HG03460 (cell line): ENCODE measurements at regions not wholly inside any gene's neighbourhood (a gene's known extent, or its start where the extent isn't known, plus 50 kb on each side); places are given as distances from the start of the nearest gene placed in this dataset.
"Not testable (repeated sequence)": the region's sequence is repeated elsewhere in the genome, so short reads cannot be mapped to it uniquely, and the experiment has no call there.

ENCODE experiments used
- ATAC-seq: cut with Tn5 transposase; IDR thresholded peaks from one replicate; pipeline ENCODE4 v1.9.1; 2021; ENCODE audit not compliant: unreplicated experiment

DNA sequence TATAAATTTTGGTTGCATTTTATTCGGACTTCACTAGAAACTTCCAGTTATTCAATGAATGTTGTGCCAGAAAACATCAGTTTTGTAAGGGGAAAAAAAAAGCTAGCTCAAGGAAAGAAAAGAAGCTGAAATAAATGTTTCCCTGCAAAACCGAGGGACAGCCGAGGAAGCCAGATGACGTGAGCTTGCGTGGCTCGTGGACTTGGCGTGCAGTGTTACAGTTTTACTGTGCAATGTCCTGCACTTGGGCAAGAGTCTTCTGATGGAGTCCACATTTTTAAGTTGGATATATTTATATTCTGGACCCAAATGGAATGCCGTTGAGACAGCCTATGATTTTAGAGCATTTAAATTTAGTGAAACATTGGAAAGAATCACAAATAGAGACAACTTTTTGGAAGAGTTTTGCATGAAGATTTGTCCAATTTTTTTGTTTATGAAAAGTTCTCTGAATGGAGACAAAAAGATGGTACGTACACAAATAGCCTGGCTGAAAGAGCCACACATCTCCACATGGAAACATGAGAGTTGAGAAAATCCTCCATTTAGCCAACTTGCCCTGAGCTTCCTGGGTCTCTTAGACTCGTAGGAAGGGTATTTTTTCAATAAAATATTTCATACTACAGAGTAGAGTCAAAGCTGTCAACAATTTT, 210.5 kb downstream of the BANP start:
- ATAC-seq, result not testable (repeated sequence)

DNA sequence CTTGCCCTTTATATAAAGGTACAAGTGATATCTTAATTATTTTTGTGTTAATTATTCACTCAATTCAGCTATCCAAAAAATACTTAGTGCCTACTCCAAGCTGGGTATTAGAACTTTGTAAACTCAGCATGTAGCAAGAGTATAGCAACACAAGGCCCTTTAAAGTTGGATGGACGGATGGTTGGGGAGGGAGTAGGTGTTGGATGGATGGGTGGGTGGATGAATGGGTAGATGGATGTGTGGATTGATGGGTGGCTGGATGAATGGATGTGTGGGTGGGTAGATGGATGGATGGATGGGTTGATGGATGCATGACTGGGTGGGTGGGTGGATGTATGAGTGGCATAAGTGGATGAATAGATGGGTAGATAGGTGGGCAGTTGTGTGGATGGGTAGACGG, 211.5 kb downstream of the BANP start:
- ATAC-seq, result not testable (repeated sequence)

DNA sequence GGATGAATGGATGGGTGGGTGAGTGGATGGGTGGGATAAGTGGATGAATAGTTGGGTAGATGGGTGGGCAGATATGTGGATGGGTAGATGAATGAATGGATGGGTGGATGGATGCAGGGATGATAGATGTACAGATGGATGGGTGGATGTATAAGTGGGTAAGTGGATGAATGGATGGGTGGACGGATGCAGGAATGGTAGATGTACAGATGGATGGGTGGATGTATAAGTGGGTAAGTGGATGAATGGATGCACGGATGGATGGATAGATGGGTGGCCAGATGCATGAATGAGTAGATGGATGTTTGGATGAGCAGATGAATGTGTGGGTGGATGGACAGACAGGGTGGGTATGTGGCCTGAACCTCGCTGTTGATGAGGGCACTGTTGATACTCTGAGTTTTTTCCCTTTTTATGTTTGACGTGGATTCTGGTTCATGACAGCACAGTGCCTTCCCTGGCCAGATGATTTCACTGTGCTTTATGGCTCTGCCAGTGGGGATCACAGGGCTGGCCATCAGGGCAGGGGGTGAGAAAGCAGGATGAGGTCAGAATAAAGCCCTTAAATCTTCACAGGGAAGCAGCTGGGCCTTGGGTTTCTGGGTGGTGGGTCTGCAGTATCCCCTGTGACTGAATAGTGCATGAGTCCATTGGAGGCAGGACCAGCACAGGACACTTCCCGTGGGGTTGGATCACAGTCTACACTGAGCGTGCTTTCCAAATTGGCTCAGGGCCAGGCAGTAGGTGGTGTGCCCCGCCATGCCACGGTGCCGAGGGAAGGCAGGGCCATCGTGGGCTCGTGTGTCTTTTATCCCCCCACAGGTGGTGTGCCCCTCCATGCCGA, 213.2 kb downstream of the BANP start:
- ATAC-seq, result not testable (repeated sequence)

DNA sequence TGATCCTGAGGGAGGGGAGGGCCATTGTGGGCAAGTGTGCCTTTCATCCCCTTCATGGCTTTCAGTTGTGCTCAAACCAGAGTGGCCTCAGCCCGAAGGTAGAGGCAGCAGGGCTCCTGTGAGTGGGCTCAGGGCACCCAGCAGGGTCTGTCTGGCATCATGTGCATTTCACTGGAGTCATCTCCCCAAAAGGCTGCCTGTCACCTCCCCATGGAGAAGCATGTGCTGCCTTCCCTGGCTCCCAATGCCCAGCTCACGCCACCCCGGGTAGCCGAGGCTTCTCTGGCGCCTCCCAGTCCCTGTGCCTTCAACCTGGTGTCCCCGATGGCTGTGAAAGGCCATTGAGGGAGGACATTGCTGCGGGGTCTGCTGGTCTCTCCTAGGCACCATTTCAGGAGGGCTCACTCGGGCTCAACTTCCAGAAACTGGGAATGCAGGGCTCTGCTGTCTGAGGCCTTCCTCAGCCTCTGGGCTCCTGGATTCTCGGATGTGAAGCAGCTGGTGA, 213.9 kb downstream of the BANP start:
- ATAC-seq, result not testable (repeated sequence)

DNA sequence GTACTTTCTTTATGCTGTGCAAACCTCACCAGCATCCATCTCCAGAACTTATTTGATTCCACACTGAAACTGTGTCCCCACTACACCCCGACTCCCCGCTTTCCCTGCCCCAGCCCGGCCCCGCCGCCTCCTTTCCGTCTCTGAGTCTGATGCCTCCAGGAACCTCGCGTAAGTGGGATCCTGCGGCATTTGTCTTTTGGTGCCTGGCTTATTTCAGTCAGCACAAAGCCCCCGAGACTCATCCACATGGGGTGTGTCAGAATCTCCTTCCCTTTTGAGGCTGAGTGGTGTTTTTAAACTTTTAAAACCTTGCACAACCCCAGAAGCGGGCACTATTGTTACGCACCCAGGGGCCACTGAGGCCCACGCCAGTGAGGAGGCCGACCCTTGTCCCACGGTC, 214.4 kb downstream of the BANP start:
- not testable (repeated sequence) for ATAC-seq

DNA sequence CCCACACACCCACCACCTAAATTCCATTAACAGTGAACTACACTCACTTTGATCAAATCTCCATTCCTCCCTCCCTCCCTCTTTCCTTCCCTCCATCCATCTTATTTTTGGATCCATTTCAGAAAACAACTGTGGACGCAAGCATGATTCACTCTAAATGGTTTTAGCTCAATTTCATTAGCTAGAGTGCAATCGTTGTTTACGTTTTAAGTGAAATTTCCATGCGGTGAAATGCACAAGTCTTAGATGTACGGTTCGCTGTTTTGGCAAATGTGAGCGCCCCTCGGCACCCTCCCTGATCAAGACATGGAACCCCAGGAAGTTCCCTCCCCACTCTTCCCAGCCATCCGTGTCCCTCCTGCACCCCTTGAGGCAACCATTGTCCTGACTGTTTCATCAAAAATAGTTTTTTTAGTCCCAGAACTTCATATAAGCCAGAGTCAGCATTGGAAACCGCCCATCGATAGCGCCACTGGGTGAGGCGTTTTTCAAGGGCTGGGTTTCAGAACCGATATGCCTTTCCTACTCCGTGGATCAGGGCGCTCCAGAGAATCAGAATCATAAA, 215.1 kb downstream of the BANP start:
- ATAC-seq, result not testable (repeated sequence)

DNA sequence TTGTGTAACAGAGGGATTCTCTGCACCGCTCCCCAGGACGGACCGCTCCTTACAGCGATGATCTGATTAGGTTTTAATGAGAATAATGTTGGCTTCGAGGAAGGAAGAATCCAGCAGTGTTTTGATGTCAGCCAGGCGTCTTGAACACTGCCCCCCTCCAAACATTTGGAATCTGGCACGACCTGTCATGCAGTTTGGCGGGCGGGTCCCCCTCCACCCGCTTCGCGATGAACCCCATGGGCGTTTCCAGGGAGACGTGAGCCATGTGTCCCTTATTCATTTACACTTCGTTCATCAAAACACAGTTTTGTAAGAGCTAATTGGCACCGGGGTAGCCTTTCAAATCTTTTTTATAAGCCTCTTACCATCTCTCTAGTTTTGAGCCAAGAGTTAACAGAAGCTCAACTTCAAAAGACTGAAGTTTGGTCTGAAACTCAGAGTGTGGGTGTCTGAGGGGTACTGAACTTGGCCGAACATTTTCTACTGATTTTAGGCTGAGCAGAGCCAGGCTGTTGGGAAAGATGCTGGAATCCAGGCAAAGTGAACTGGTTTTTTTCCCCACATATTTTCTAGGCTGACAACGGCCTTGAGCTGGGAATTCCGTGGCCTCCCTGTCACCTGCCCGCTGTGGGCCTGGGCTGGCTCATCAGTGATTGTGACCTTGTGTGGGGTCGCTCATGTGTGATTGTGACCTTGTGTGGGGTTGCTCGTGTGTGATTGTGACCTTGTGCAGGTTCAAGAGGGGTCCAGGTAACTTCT, 214.8 kb upstream of the ZNF469 start:
- ATAC-seq, result not testable (repeated sequence)

DNA sequence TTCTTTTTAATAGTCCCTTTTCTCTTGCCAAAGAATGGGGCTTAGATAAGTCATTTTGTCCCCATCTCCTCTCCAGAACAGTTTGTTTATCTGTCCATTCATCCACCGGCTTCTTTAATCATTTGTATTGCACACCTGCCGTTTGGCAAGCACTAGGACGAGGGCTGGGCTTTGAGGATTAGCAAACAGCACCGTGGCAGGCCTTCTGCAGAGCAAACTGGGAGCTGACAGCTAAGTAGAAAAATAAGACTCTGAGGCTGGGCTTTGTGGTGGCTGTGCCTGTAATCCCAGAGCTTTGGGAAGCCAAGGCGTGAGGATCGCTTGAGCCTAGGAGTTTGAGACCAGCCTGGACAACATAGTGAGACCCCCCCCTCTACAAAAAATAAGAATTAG, 214.2 kb upstream of the ZNF469 start:
- ATAC-seq, result not testable (repeated sequence)

DNA sequence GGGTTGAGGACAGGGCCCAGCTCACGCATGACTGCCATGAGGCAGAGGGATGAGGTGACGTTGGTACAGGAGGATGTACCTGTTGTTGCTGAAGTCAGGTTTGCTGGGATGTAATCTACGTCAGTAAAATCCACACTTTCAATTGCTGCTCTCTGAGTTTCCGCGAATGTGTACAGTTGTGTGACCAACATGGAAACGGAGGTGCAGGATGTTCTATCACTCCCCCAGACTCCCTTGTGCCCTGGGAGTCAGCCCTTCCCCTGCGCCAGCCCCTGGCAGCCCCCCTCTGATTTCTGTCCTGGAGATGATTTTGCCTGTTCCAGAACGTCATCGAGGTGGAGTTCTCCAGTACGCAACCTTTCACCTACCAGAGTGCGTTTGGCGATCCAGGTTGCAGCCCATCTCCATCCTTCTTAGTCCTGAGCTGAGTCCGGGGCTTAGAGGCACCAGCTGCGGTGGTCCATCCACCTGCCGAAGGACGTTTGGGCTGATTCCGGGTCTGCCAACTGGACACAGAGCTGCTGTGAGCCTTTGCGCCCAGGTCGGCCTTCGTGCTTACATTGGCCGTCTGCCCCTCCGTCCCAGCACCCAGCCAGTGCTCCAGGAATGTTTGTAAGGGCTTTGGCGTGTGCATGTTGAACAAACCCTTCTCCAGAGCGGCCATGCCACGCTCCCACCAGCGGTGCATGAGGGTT, 213.5 kb upstream of the ZNF469 start:
- not testable (repeated sequence) for ATAC-seq

DNA sequence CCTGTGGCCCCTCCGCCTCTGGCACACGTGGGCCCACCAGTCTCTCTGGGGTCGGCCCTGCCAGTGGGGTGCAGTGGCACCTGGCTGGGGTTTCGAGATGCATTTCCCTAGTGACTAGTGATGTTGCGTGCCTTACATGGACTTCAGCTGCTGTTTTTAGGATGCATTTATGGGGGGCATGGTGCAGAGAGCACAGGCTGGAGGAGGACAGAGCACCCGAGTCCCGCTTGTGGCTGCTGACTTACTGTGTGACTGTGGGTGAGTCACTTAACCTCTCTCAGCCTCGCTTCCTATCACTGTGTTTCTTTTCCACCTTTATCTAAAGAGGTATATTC, 213.0 kb upstream of the ZNF469 start:
- ATAC-seq, result not testable (repeated sequence)

DNA sequence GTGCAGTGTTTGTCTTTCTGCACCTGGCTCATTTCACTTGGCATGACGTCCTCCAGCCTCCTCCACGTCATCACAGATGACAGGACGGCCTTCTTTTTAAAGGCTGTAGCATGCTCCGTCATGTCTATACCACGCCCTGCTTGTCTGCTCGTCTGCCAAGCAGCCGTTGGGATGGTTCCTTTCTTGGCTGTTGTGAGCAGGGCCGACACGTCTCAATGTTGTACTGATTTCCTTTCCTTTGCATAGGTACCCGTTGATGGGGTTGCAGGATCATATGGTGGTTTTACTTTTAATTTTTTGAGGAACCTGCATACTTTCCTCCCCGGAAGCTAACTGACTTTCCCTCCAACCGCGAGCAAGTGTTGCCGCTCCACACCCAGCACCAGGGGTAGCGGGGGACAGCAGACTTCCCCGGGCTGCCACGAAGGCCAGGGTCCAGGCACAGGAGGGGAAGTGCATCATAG, 212.2 kb upstream of the ZNF469 start:
- no peak for ATAC-seq

DNA sequence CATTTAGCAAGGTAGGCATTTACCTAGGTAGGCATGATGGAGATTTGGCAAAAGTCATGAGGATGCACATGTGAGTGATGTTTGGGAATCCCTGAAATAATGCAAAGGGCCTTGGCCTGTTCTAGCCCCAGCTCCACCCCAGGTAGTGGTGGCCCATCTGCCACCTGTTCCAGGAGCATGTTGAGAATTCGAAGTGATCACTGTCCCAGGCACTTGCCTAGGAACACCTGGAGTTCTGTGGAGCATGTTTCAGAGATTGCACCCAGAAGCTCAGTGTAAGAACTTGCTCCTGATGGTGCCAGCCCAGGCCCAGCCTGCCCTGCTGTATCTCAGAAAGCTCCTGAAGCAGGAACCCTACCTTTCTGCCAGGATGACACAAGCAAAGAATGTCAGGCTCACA, 211.6 kb upstream of the ZNF469 start:
- not testable (repeated sequence) for ATAC-seq

DNA sequence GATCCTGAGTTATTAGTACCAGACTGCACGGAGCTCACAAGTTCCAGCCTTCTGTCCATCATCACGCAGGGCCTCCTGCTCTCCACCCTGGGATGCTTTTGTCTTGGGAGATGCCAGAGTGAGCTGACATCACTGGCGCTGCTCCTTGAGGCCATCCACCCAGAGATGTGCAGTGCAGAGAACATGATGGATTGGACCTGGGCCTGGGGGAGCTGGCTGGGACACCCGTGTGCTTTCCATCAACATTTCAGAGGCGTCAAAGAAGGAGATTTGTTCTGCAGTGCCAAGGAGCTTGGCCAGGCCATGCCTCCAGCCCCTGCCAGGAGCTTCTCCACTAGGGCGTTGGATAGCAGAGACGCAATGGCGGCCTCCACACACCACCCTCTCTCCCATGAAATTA, 206.6 kb upstream of the ZNF469 start:
- not testable (repeated sequence) for ATAC-seq

DNA sequence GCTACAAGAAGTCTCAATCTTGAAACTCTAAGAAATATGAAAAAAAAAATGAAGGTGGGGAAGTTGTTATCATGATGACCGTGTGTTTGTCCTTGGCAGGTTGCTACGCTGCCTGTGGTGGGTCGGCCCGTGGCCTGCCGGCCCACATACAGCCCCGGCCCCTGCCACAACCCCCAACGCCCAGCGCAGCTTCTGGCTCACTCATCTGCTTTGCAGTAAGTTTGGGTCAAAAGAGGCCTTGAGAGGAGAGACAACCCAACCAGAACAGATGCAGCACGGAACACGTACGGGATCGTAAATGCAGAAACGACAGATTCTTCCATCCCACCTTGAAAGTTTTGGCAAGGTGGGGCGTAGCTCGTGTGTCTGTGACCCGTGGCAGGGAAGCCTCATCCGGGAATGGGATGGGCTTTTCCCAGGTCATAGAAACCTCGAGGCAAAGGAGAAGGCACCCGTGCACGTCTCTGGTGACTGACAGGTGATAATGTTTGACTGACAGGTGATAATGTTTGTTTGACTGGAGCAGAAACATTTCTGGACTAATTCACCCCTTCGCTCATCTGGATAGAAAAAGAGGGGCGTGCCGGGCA, 206.1 kb upstream of the ZNF469 start:
- ATAC-seq, result not testable (repeated sequence)

DNA sequence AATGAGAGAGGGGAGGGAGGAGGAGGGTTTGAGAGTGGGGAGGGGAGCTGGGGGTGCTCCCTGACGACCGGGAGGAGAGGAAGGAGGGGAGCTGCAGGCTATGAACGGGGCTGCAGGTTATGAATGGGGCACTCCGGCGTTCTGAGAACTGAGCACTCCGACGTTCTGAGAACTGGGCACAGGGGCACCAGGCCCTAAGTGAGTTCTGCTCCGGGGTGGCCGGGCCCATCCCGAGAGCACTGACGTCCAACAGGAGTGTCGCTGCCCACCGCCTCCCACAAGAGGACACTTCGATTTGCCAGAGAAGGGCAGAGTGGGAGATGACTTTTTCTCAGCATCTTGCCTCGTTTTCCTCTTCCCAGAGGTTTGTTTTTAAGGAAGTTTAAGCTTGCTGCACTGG, 204.5 kb upstream of the ZNF469 start:
- ATAC-seq, result not testable (repeated sequence)

DNA sequence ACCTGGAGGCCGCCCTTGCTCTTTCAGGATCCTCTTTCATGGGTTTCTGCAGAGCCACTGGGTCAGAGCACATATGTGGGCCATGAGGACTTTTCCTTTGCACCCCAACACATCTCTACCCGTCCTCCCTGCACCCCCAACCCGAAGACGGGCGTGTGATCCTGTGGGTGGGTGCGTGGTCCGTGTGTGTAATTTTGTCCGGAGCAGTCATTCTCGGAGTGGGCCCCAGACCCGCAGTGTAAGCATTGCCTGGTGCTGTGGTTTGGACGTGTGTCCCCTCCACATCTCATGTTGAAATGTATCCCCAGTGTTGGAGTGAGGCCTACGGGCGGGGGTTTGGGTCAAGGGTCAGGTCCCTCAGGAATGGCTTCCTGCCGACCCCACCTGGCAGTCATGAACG, 203.9 kb upstream of the ZNF469 start:
- not testable (repeated sequence) for ATAC-seq

DNA sequence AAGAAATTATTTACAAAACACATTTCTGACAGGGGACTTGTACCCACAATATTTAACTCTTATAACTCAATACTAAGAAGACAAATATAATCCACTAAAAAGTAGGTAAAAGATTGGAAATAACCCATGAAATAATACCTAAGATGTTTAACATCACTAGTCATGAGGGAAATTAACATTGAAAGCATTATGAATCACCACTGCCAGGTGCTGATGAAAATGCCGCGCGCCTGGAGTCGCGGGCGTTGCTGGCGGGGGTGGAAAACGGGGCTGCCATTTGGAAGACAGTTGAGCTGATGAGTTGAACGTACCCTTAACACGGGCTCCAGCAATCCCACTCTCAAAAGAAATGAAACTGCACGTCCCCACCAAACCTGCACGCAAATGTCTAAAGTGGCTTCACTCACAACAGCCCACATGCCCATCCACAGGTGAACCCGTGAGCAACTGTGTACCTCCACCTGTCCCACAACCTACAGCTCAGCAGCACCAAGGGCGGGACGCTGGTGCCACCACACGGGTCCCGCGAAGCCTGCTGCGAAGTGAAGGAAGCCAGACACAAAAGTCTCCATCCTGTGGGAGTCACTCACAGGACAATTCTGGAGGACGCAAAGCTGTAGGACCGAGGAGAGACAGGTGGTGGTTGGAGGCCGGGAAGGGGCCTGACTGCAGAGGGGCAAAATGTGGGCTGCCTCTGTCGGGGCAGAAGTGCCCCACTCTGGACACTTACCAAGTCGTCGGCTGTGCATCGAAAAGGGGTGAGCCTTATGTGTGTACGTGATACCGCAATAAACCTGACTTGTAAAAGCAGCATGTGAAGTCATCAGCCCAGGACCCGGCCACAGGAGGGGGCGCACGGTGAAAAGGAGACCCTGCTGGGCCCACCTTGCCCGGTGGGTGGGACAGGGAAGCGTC, 199.5 kb upstream of the ZNF469 start:
- not testable (repeated sequence) for ATAC-seq

DNA sequence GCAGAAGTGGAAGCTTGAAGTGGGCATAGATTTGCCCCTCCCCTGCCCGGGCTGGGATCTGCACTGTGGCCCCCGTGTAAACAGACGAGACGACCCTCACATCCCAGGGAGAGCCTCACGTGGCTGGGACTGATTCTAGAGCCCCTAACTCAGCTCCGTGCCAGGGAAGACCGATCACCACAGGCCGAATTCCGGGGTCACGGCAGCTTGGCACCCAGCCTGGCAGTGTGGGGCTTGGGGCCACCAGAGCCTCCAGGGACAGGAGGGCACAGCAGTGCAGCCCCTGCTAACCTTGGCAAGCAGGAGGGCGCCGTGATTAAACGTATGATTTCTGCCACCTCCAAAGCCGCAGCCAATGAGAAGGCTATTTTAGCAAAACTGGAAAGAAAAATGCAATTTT, 198.7 kb upstream of the ZNF469 start:
- not testable (repeated sequence) for ATAC-seq
